HG02588 (cell line): ENCODE measurements at regions not wholly inside any gene's neighbourhood (a gene's known extent, or its start where the extent isn't known, plus 50 kb on each side); places are given as distances from the start of the nearest gene placed in this dataset.
A peak's percentile ranks its signal among the peaks of the same experiment; 100 is the strongest.
"Not testable (repeated sequence)": the region's sequence is repeated elsewhere in the genome, so short reads cannot be mapped to it uniquely, and the experiment has no call there.

Source experiments
- ATAC-seq: cut with Tn5 transposase; IDR thresholded peaks from one replicate; pipeline ENCODE4 v1.9.1; 2021; ENCODE audit warnings: mild to moderate bottlenecking, moderate library complexity; ENCODE audit not compliant: unreplicated experiment

DNA sequence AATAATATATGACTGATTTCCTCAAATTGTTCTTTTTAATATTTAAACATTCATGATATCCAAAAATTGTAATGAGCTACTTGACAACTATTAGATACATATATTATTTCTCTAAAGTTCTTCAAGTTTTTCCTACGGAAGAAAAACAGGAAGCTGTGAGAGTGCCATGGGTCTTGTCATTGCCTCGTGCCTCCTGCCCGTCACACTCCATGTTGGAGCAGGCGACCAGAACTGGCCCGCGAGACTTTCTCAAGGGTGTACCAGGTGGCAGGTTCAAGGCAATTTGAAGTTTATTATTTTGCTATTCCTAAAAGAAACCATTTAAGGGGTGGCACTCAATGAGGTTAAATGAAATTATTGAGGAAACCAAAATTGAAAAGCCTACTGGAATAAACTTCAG, 337.2 kb downstream of the HACE1 start:
- ATAC-seq = no peak

DNA sequence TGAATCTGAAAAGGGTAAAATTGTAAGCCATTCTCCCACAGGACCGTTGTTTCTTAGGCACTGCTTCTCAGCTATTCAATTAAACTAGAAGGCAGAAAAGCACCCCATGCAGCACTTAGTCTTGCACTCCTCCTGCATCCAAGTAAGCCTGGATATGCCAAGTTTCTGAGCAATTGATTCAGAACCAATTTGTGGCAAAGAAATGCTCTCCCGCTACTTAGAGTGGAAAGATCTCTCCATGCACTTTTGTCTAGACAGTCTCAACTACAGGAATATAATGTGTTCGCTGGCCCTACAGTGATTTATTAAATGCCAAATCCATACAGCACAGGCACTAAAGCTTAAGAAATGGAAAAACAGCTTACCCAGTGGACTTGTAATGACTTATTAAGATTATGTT, 338.5 kb downstream of the HACE1 start:
- ATAC-seq = no peak

DNA sequence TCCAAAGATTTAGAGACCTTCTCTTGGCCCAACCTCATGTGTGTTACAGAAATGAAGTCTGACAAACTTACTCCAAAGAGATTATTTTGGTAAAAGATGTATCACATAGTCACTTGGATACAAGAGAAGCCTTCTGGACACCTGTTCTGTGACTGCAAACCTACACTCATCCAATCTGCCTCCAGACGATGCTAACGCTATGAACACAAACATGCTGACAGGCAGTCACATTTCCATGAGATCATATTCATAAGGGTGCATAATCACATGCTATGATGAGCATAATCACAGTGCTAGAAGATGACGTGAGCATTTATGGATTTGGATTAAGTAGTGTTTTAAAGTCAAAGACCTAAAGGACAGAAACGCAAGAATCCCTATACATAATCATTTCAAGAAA, 340.2 kb downstream of the HACE1 start:
- ATAC-seq = no peak

DNA sequence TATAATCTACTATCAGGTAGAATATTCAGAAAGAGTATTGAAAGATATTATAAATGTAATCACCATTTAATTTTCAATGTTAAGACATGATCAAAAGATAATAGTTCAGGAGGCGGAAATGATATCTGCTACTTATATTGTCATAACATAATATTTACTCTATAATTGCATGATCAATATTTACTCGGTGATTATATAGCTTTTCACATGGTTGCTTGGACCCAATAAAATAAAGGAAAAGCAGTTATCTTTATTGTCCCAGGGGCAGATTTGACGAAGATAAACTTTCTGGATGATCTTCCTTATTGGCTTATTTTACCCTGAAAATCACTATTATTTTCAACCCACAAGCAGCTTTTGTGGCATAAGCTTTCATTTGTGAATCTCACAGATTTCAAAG, 350.4 kb downstream of the HACE1 start:
- no peak for ATAC-seq

DNA sequence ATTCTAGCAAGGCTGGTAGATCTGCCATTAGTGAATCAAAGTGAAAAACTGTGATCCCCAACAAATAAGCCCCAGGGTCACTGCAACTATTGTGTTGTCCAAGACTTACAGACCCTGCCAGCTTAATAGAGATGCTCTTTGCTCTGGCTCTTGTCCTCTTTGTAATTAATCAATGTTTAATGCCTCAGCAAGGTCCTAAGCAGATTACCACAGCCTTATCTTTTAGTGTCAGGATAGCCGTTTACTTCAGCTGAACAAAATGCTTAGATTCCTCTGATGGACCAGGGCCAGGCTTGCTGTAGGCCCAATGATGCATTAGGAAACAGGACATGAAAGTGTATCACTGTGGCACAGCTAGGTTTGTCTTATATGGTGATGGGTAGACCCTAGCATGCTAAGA, 353.3 kb downstream of the HACE1 start:
- no peak for ATAC-seq

DNA sequence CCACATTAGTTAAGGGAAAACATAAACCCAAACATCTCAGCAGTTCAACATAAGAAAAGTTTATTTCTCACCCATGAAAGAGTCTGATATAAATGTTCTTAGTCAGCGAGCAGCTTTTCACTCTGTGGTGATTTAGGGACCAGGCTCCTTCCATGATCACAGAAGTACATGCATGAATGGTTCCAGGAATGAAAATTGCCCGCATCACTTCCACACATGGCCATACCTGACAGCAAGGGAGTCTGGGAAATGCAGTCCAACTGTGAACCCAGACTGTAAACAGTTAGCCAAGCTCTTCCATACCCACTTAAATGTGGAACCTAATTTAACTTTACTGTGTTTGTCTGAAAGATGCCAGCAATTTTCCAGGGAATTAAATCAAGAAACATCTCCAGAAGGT, 353.9 kb downstream of the HACE1 start:
- ATAC-seq = no peak

DNA sequence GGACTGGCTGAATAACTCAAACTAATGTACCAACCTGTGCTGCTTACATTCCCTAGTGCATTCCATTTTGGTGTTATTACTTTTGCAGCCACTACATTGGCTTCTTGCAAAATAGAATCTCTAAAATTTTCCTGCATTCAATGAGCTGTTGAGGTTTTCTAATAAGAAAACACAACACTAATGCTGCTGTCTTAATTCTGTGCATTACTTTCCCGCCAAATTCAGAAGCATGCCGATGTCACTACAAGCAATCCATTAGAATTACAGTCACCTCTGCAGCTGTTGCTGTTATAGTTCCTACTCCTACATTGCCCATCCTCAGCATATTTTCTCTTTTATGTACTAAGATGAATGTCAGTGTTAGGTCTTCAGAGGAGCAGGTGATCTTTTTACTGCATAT, 359.5 kb downstream of the HACE1 start:
- ATAC-seq = no peak

DNA sequence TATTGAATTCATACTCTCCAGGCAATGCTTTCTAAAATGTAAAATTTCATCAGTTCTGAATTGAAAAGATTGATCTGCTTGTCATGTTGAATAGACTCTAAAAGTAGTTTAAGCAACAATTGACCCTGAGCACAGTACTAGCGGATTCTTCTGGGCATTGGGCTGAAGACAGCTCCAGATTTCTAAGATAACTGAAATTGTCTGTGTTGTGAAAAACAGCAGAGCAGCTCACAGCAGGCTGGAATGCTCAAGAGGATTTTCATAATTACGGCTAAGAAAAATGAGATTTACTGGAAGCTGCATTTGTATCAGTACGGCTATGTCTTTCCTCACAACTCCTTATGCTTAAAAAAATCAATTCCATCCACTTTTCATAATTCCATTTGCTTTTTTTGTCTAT, 373.7 kb downstream of the HACE1 start:
- no peak for ATAC-seq

DNA sequence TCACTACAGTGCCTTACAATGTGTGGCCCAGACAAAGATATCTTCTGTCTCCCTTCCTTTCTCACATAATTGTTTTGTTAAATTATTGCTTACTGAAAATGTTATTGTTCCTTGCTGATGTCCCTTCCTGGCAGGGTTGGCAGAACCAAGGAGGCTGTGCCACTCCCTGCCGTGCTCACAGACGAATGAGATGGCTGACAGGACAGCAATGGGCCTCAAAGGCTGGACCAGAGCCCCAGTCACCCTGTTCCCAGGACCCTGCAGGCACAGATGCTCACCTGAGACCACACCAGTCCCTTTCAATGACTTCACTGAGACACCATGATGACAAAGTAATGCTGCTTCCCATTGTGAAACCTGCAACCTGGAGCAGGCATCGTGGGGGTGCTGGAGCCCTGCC, 375.1 kb downstream of the HACE1 start:
- no peak for ATAC-seq

DNA sequence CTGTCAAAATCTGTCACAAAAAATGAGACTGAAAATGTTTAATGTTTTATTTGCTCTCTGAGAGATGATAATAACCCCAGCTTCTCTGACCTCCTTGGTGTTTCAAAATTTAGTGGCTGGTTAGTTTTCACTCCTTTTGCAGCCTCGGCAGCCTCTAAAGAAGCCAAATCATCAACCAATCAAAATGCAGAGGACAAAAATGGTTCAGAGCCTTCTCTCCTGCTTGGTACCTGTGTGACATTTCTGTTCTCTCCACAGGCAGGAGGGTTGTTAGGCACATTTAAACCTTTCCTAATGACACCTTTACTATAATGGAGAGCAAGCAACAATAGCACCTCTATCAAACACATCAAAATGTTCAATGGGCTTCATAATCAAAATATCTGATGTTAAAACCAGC, 375.5 kb downstream of the HACE1 start:
- ATAC-seq = no peak

DNA sequence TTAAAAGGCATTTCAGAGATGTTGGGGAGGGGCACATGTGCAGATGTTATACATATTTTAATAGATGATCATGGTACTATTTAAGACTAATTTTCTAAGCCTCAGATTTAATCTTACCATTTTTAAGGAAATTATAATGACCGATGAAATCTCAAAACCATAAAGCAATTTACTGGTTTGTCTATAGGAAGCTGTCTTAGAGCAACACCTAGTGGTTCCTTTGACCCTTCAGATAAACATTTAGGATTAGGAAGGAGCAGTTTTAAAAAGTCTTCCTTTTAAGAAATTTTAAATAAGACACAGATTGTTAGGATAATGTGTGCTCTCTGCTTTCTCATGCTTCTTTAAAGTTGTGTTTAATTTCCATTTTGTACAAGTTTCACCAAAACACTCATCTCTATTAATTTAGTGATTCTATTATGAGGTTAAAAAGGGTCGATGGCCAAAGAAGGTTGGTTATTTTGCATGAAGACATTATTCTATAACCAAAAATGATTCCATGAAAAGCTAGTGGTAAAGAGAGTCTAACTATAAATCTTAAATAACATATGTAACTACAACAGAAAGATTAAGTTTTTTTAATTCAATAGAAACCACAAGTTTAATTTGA, 376.4 kb downstream of the HACE1 start:
- no peak for ATAC-seq

DNA sequence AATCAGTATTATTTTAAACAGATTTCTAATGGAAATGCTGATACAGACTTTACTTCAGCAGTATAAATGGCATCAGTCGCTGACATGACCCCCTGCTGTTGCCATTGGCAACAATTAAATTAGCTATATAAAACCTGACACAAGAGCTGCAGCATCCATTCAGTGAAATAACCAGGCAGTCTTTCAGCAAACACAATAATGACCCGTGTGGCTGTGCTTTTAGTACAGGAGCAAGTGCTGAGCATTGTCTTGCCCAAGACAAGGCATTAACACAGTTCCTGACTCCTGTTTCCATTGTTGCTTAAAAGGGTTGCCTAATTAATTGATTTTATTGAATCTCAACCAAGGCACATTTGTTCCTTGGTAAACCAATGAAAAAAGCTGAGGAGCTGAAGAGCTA, 382.1 kb downstream of the HACE1 start:
- no peak for ATAC-seq

DNA sequence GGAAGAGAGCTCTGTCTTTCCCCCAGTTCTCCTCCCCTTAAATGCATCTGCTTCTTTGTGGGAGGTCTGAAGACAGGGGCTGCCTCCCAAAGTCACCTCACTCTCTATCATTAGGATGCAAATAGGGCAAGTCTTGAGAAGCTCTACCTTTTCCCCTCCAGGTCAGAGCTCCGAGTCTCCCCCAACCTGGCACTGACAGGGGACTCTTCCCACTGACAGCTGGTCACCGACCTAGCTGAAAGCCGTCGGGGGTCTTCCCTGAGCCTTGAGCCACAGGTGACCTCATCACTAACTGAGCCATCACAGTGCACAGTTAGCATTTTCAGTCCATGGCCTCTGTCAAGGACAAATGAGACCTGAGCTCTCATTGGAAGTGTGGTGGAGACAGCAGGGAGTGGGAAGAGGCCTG, 386.7 kb downstream of the HACE1 start:
- no peak for ATAC-seq

DNA sequence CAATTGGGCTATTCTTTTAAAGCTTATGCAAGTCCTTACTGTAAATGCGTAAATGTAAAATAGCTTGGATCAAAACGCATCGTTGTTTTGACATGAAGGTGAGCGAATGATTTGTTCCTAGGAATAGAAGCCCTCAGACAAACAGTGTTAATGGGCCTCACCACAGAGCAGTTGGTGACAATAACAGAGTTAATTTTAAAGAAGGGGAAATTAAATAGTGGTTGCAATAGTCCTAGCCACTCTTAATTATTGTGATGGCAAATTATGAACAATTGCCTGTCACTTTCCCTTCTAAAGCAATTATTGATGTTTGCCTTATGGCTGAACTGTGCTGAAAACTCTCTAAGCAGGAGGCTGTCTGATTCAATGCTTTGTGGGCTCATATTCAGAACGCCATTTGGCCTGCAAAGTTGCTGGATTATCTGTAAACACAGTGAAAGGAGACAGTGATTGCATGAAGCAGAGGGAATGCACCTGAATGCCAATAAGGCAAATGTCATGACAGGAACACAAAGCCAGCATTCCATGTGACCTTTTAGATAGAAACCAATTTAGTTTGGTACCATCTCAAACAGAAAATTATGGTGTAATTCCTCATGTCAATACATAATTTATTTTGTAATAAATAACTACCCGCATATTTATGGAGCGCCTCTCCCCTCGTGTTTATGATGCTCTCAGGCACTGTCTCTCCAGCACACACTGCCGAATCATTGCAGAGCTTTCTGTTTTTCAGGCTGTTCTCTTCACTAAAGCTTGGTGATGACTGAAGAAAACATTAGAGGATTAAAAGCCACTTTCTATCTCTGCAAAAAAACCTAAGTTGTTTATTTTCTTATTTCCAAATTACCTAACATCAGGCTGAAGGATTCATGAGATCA, 387.5 kb downstream of the HACE1 start:
- no peak for ATAC-seq

DNA sequence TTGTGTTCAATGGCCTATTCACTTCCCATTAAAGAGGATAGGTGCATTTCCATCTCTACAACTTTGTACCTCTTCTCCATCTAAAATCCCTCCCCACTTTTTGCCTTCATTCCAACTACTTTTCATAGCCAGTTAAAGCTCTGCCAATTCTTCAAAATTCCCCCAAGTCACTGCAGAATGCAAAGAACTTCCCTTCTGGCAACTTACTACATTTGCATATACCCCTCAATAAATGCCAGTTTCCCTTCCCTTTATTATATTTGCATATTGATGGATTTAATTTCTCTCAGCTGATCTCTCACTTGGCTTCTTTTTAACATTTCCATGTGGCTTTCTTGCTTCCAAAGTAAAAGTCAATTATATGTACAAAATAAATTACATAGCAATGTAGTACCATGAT, 393.4 kb downstream of the HACE1 start:
- ATAC-seq = no peak

DNA sequence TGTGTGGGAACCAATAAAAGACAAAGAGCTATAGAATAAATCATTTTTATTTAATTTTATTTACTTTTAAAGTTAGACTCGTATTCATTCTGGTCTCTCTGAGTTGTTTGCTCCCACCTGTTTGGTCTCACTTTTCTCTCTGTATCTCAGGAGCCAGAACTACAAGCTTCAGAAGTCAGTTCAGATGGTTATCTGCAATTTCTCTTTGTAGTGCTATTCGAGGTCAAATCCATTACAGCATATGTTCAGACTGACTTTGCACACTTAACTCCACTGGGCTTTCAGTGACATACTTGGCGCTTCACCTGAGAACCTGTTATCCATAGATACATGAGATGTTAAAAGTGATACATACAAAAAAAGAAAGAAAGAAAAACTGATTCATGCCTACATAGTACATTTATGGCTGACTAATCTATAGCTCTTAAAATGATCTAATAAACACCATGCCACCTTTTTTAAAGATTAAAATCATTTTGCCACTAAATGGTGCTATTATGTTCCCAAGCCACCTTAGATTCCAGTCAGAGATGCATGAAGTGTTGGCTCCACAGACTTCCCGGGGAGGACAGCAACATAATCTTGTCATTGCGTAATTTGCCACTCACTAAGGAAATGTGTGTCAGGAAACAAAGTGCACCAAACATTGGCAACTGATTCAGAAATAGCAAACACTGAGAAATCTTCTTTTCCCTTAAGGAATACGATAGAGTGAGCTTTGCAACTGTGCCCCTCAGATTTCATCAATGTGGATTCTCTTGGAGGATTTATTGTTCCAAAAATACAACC, 396.7 kb downstream of the HACE1 start:
- no peak for ATAC-seq

DNA sequence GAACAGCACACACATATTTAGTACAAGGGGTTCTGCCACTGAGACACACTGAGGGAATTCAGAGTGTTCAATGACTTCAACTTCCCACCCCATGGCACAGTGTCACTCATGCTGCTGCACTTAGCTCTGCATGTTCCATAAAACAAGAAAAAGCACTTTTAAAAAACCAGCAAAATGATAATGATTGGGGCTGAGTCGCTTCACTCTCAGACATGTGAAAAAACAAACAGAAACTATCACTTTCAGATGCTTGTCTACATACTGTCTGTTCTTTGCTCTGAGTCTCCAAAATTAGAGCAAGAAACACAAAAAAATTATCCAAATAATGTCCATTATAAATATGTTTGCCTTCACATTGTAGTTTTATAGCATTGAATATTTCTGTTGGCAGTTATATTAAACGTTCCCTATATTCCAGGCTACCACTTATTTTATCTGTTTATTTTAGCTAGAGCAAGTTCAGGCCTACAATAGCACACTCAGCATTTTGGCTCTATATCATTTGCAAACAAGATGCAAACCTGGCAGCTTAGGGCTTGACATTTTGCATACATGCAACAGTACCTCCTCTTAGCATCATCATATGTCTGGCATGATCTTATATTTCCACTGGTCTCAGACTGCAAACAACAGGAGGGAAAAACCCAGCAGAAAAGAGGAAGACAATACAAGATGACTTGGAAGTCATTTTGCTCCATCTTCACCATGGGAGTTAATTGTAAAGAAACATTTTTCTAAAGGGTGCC, 398.8 kb downstream of the HACE1 start:
- ATAC-seq = no peak

DNA sequence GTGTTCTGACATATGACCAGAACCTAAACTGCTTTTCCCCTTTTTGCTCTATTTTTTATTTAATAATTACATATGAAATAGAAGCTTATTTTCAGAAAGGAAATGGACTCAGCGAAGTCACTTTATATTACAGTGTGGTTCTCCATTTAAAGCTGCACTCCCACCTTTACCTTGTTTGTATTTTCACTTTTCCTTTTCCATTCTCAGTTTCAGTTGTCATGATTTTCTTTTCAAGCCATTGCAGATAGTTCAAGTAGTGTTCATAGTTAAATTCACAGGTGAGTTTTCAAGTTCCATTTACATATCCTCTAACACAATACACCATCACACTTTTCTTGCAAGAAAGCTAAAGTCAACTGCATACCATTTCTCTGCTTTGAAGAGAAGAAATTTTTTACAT, 400.2 kb downstream of the HACE1 start:
- ATAC-seq = peak; percentile 49

DNA sequence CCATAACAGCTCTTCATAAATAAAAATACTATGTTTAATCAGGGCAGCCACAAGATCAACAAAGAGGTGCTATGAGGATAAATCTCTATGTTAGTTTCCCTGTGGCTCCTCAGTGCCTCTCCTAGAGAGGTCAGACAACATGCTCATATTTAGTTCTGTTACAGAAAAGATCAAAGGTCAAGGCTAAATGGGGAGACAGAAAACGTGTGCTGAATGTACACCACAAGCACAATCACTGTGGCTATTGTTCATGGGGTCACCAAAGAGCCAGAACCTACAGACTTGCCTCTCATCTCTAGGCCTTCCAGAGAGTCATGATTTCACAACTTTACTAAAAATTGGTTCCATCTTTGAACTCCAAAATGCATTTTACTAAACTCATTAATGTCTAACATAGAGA, 409.8 kb downstream of the HACE1 start:
- no peak for ATAC-seq

DNA sequence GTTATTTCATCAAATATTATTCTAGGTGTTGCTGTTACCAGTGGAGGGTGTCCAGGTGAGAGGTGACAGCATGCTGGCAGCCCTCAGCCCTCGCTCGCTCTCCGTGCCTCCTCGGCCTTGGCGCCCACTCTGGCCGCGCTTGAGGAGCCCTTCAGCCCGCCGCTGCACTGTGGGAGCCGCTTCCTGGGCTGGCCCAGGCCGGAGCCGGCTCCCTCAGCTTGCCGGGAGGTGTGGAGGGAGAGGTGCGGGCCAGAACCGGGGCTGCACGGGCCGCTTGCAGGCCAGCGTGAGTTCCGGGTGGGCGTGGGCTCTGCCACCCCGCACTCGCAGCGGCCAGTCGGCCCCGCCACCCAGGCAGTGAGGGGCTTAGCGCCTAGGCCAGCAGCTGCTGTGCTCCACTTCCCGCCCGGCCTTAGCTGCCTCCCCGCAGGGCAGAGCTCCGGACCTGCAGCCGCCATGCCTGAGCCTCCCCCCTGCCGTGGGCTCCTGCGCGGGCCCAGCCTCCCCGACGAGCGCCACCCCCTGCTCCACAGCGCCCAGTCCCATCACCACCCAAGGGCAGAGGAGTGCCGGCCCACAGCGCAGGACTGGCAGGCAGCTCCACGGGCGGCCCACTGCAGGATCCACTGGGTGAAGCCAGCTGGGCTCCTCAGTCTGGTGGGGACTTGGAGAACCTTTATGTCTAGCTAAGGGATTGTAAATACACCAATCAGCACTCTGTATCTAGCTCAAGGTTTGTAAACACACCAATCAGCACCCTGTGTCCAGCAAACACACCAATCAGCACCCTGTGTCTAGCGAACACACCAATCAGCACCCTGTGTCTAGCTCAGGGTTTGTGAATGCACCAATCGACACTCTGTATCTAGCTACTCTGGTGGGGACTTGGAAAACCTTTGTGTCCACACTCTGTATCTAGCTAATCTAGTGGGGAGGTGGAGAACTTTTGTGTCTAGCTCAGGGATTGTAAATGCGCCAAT, 413.3 kb downstream of the HACE1 start:
- ATAC-seq = not testable (repeated sequence)
